ENCODE measurements at regions not wholly inside any gene's neighbourhood (a gene's known extent, or its start where the extent isn't known, plus 50 kb on each side); places are given as distances from the start of the nearest gene placed in this dataset.

DNA sequence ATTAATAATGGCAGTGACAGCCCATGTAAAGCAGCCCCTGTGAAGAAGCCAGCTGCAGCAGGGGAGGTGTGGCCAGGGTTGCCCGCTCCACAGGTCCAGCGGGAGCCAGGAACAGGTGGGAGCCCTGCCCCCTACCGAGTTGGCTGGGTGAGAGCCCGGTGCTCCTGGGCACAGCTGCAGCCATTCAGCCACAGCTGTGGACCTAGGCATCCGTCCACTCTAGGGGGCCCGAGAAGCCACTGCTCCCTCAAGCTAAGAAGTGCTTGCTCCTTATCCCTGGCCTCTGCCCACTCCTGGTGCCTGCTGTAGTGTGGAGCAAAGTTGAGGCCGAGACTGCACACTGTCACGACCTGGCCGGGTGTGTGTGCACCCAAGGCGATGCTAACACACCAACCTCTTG, 1469.0 kb downstream of the PCDH7 start:
- no peak for TF ChIP-seq BACH2 (CRISPR knock-in tag; IDR thresholded peaks at IDR 0.05; ENCODE audit: borderline replicate concordance)
- no peak for TF ChIP-seq OSR1 (CRISPR knock-in tag; IDR thresholded peaks at IDR 0.05)
- no peak for TF ChIP-seq ZFP3 (CRISPR knock-in tag; IDR thresholded peaks at IDR 0.05)
- no peak for TF ChIP-seq PPARA (CRISPR knock-in tag; IDR thresholded peaks at IDR 0.05; ENCODE audit: borderline replicate concordance)
- TF ChIP-seq TOX (CRISPR knock-in tag; IDR thresholded peaks at IDR 0.05; ENCODE audit: borderline replicate concordance) = no peak
- no peak for TF ChIP-seq ARNTL (CRISPR knock-in tag; IDR thresholded peaks at IDR 0.05; ENCODE audit: borderline replicate concordance, low read depth)
- TF ChIP-seq, protein P1, sequence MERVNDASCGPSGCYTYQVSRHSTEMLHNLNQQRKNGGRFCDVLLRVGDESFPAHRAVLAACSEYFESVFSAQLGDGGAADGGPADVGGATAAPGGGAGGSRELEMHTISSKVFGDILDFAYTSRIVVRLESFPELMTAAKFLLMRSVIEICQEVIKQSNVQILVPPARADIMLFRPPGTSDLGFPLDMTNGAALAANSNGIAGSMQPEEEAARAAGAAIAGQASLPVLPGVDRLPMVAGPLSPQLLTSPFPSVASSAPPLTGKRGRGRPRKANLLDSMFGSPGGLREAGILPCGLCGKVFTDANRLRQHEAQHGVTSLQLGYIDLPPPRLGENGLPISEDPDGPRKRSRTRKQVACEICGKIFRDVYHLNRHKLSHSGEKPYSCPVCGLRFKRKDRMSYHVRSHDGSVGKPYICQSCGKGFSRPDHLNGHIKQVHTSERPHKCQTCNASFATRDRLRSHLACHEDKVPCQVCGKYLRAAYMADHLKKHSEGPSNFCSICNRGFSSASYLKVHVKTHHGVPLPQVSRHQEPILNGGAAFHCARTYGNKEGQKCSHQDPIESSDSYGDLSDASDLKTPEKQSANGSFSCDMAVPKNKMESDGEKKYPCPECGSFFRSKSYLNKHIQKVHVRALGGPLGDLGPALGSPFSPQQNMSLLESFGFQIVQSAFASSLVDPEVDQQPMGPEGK (CRISPR knock-in tag; IDR thresholded peaks at IDR 0.05; ENCODE audit: borderline replicate concordance) = no peak
- TF ChIP-seq SNAI2 (CRISPR knock-in tag; IDR thresholded peaks at IDR 0.05) = no peak
- TF ChIP-seq GLIS3 (CRISPR knock-in tag; IDR thresholded peaks at IDR 0.05) = no peak
- no peak for TF ChIP-seq CSDC2 (CRISPR knock-in tag; IDR thresholded peaks at IDR 0.05)
- no peak for TF ChIP-seq RARB (CRISPR knock-in tag; IDR thresholded peaks at IDR 0.05)
- TF ChIP-seq ZFP30 (CRISPR knock-in tag; IDR thresholded peaks at IDR 0.05) = no peak
- TF ChIP-seq, protein P2, sequence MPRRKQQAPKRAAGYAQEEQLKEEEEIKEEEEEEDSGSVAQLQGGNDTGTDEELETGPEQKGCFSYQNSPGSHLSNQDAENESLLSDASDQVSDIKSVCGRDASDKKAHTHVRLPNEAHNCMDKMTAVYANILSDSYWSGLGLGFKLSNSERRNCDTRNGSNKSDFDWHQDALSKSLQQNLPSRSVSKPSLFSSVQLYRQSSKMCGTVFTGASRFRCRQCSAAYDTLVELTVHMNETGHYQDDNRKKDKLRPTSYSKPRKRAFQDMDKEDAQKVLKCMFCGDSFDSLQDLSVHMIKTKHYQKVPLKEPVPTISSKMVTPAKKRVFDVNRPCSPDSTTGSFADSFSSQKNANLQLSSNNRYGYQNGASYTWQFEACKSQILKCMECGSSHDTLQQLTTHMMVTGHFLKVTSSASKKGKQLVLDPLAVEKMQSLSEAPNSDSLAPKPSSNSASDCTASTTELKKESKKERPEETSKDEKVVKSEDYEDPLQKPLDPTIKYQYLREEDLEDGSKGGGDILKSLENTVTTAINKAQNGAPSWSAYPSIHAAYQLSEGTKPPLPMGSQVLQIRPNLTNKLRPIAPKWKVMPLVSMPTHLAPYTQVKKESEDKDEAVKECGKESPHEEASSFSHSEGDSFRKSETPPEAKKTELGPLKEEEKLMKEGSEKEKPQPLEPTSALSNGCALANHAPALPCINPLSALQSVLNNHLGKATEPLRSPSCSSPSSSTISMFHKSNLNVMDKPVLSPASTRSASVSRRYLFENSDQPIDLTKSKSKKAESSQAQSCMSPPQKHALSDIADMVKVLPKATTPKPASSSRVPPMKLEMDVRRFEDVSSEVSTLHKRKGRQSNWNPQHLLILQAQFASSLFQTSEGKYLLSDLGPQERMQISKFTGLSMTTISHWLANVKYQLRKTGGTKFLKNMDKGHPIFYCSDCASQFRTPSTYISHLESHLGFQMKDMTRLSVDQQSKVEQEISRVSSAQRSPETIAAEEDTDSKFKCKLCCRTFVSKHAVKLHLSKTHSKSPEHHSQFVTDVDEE (CRISPR knock-in tag; IDR thresholded peaks at IDR 0.05) = no peak
- TF ChIP-seq ZNF70 (CRISPR knock-in tag; IDR thresholded peaks at IDR 0.05) = no peak

Data from SK-N-SH treated with all-trans-retinoic acid at 6 μM for 48 hours (cell line).